BLaER1 treated with 17β-estradiol and CSF1 and Interleukin-3, amounts not matched to agents 10 nM and 100 nM (cell line): ENCODE measurements at regions not wholly inside any gene's neighbourhood (a gene's known extent, or its start where the extent isn't known, plus 50 kb on each side); places are given as distances from the start of the nearest gene placed in this dataset.

ENCODE experiments used
- H3K27ac ChIP-seq, 11 experiments: shearing (Covaris generic); formaldehyde crosslinking; 2 replicates each; pipeline ENCODE4 v1.8.1; 2022
- H3K27me3 ChIP-seq, 11 experiments: shearing (Covaris generic); formaldehyde crosslinking; 2 replicates each; pipeline ENCODE4 v1.8.1; 2022
- H3K36me3 ChIP-seq, 11 experiments: shearing (Covaris generic); formaldehyde crosslinking; 2 replicates each; pipeline ENCODE4 v1.8.1; 2022
- H3K4me1 ChIP-seq, 10 experiments: shearing (Covaris generic); formaldehyde crosslinking; 2 replicates each; pipeline ENCODE4 v1.8.1; 2022
- H3K4me2 ChIP-seq, 11 experiments: shearing (Covaris generic); formaldehyde crosslinking; 2 replicates each; pipeline ENCODE4 v1.8.1; 2022
- H3K4me3 ChIP-seq, 10 experiments: shearing (Covaris generic); formaldehyde crosslinking; 2 replicates each; pipeline ENCODE4 v1.8.1; 2022
- H3K9ac ChIP-seq, 11 experiments: shearing (Covaris generic); formaldehyde crosslinking; 2 replicates each; pipeline ENCODE4 v1.8.1; 2022
- H3K9me3 ChIP-seq, 11 experiments: shearing (Covaris generic); formaldehyde crosslinking; replicated peaks in 1 of 11; 2 replicates each; pipeline ENCODE4 v1.8.1; 2022
- H4K20me1 ChIP-seq, 11 experiments: shearing (Covaris generic); formaldehyde crosslinking; 2 replicates each; pipeline ENCODE4 v1.8.1; 2022
- Cebpa-rat ChIP-seq, 11 experiments: shearing (Covaris generic); IDR thresholded peaks; 2 replicates each; pipeline ENCODE4 v1.8.1; 2022

DNA sequence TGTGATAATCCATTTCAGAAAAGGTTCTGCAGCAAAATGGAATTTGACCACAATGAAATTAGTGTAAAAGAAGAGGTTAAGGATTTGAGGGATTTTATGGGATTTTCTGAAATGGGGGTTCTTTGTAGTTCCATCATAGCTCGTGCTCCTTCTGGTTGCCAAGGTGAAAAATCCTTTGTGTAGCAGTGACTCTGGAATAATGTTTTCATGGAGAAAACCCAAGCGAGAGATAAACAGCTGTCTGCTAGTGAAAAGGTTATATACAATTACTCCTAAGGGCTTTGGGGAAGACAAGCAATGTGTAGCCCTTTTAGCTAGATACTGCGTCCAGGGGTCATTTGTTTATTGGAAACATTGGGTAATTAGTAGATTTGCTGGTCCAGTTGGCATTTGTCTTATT is 453.2 kb upstream of the DEPDC1 start:
- H3K27me3 ChIP-seq, result no peaks in the 10 kb centered on the region
- no peak overlapping the region for H3K9ac ChIP-seq
- no peak for TF ChIP-seq Cebpa-rat (IDR thresholded peaks at IDR 0.05)
- H3K4me1 ChIP-seq, result no peaks in the 10 kb centered on the region
- H3K36me3 ChIP-seq, result no peaks in the 10 kb centered on the region
- H4K20me1 ChIP-seq, result no peaks in the 10 kb centered on the region
- H3K4me2 ChIP-seq, result no peak overlapping the region
- no peak overlapping the region for H3K4me3 ChIP-seq
- no peaks in the 10 kb centered on the region for H3K9me3 ChIP-seq
- no peak overlapping the region for H3K27ac ChIP-seq

DNA sequence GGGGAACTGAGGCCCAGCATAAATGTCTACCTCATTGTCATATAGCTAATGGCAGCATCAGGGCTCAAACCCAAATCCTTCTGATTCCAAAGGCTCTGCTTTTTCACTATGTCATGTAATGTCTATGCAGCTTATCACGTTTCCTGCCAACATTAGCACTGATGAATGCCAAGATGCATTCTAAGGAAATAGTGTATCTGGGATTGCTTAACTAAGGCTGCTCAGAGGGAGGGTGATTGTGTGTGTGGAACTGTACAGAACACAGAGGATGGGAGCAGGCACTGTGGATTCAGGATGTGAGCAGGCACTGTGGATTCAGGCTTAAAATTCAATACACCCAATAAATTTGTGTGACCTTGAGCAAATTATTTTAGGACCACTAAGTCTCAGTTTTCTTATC is 456.4 kb upstream of the DEPDC1 start:
- H3K4me2 ChIP-seq, result no peak overlapping the region
- no peaks in the 10 kb centered on the region for H3K27me3 ChIP-seq
- no peak overlapping the region for H3K27ac ChIP-seq
- H3K4me3 ChIP-seq, result no peak overlapping the region
- TF ChIP-seq Cebpa-rat (IDR thresholded peaks at IDR 0.05), result no peak
- no peaks in the 10 kb centered on the region for H3K9me3 ChIP-seq
- H3K9ac ChIP-seq, result no peak overlapping the region
- H4K20me1 ChIP-seq, result no peaks in the 10 kb centered on the region
- peaks cover 0 to under 1% (median 0%) of the 10 kb centered on the region in 10 experiments; a peak in 2 of 20 replicates for H3K4me1 ChIP-seq
- H3K36me3 ChIP-seq, result no peaks in the 10 kb centered on the region

- Histone ChIP-seq H3K4me3 (no peak overlapping the region), H3K27me3 (no peaks in the 10 kb centered on the region), H4K20me1 (no peaks in the 10 kb centered on the region), H3K36me3 (no peaks in the 10 kb centered on the region), H3K9me3 (no peaks in the 10 kb centered on the region), H3K4me1 (peaks cover 10 to 16% (median 14%) of the 10 kb centered on the region in 10 experiments; a peak in 19 of 20 replicates), H3K4me2 (no peak overlapping the region), H3K27ac (no peak overlapping the region), H3K9ac (no peak overlapping the region)
- TF ChIP-seq Cebpa-rat (IDR thresholded peaks at IDR 0.05), result no peak
Observed at GRCh38 chr1:68954841-68955240, 458.0 kb upstream of the DEPDC1 start.

GRCh38 chr1:68955424-68955823 is 458.5 kb upstream of the DEPDC1 start:
- Histone ChIP-seq H3K27me3 (no peaks in the 10 kb centered on the region), H3K9me3 (no peaks in the 10 kb centered on the region), H4K20me1 (no peaks in the 10 kb centered on the region), H3K4me3 (no peak overlapping the region), H3K4me1 (peaks cover 10 to 16% (median 14%) of the 10 kb centered on the region in 10 experiments; a peak in 19 of 20 replicates), H3K9ac (no peak overlapping the region), H3K4me2 (no peak overlapping the region), H3K36me3 (no peaks in the 10 kb centered on the region), H3K27ac (no peak overlapping the region)
- no peak for TF ChIP-seq Cebpa-rat (IDR thresholded peaks at IDR 0.05)

- no peaks in the 10 kb centered on the region for H3K9me3 ChIP-seq
- peaks cover 10 to 16% (median 14%) of the 10 kb centered on the region in 10 experiments; a peak in 19 of 20 replicates for H3K4me1 ChIP-seq
- TF ChIP-seq Cebpa-rat (IDR thresholded peaks at IDR 0.05), result no peak
- H3K27me3 ChIP-seq, result no peaks in the 10 kb centered on the region
- no peak overlapping the region; a peak in 1 of 22 replicates for H3K27ac ChIP-seq
- peak overlapping the region; percentile 10 to 58 (median 36); a peak in 19 of 22 replicates for H3K4me2 ChIP-seq
- H3K4me3 ChIP-seq, result no peak overlapping the region
- no peaks in the 10 kb centered on the region for H3K36me3 ChIP-seq
- no peak overlapping the region for H3K9ac ChIP-seq
- no peaks in the 10 kb centered on the region for H4K20me1 ChIP-seq
Observed at GRCh38 chr1:68958958-68959357, 462.1 kb upstream of the DEPDC1 start.

GRCh38 chr1:68959461-68960030 is 462.7 kb upstream of the DEPDC1 start:
- Histone ChIP-seq H3K27me3 (no peaks in the 10 kb centered on the region), H3K4me3 (no peak overlapping the region), H3K4me2 (peak overlapping the region; percentile 10 to 58 (median 36); a peak in 16 of 22 replicates), H3K9ac (no peak overlapping the region), H3K27ac (no peak overlapping the region), H3K9me3 (no peaks in the 10 kb centered on the region), H3K4me1 (peaks cover 10 to 16% (median 14%) of the 10 kb centered on the region in 10 experiments; a peak in 19 of 20 replicates), H3K36me3 (no peaks in the 10 kb centered on the region), H4K20me1 (no peaks in the 10 kb centered on the region)
- no peak for TF ChIP-seq Cebpa-rat (IDR thresholded peaks at IDR 0.05)

- no peak overlapping the region for H3K27ac ChIP-seq
- no peak overlapping the region for H3K9ac ChIP-seq
- H4K20me1 ChIP-seq, result no peaks in the 10 kb centered on the region
- H3K36me3 ChIP-seq, result no peaks in the 10 kb centered on the region
- H3K9me3 ChIP-seq, result no peaks in the 10 kb centered on the region
- no peak overlapping the region for H3K4me3 ChIP-seq
- peaks cover 10 to 16% (median 14%) of the 10 kb centered on the region in 10 experiments; a peak in 19 of 20 replicates for H3K4me1 ChIP-seq
- H3K27me3 ChIP-seq, result no peaks in the 10 kb centered on the region
- H3K4me2 ChIP-seq, result no peak overlapping the region
- no peak for TF ChIP-seq Cebpa-rat (IDR thresholded peaks at IDR 0.05)
Observed at GRCh38 chr1:68961143-68961542, 464.3 kb upstream of the DEPDC1 start.

DNA sequence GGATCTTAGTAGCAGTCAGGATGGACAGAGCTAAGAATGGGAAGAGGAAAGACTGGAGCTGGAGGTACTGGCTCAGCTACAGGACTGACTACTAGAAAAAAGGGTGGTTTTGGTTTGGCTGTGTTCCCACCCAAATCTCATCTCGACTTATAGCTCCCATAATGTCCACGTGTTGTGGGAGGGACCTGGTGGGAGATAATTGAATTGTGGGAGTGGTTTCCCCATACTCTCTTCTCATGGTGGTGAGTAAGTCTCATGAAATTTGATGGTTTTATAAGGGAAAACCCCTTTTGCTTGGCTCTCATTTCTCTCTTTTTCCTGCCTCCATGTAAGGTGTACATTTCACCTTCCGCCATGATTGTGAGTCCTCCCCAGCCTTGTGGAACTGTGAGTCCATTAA is 466.5 kb upstream of the DEPDC1 start:
- no peak overlapping the region for H3K9ac ChIP-seq
- H3K36me3 ChIP-seq, result no peaks in the 10 kb centered on the region
- H4K20me1 ChIP-seq, result no peaks in the 10 kb centered on the region
- H3K27ac ChIP-seq, result no peak overlapping the region
- no peaks in the 10 kb centered on the region for H3K27me3 ChIP-seq
- no peak overlapping the region for H3K4me2 ChIP-seq
- TF ChIP-seq Cebpa-rat (IDR thresholded peaks at IDR 0.05), result no peak
- peaks cover 10 to 16% (median 14%) of the 10 kb centered on the region in 10 experiments; a peak in 19 of 20 replicates for H3K4me1 ChIP-seq
- no peak overlapping the region for H3K4me3 ChIP-seq
- H3K9me3 ChIP-seq, result no peaks in the 10 kb centered on the region

DNA sequence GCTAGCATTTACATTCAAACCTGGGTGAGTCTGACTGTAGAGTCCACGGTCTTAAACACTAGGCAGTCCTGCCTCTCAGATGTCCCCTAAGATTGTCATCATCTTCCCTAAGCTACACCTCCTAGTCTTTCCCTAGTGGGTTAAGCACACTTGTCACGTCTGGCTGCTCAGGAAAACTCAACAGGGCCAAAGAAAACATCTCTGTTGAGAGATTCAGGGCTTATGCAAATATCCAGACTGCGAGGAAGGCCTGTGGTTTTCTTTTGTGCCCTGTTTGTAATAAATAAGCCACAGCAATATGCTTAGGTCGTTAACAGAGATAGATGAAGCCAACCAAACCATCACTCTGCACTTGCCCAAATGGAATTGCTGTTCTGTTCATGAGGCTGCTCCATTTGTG is 472.6 kb upstream of the DEPDC1 start:
- no peak for TF ChIP-seq Cebpa-rat (IDR thresholded peaks at IDR 0.05)
- Histone ChIP-seq H3K4me2 (peak overlapping the region; percentile 26 to 74 (median 62); a peak in 21 of 22 replicates), H3K36me3 (no peaks in the 10 kb centered on the region), H3K4me3 (no peak overlapping the region), H3K9ac (no peak overlapping the region), H3K4me1 (peaks cover 9 to 20% (median 13%) of the 10 kb centered on the region in 10 experiments; a peak in 19 of 20 replicates), H3K27me3 (no peaks in the 10 kb centered on the region), H3K9me3 (no peaks in the 10 kb centered on the region), H3K27ac (no peak overlapping the region), H4K20me1 (no peaks in the 10 kb centered on the region)

DNA sequence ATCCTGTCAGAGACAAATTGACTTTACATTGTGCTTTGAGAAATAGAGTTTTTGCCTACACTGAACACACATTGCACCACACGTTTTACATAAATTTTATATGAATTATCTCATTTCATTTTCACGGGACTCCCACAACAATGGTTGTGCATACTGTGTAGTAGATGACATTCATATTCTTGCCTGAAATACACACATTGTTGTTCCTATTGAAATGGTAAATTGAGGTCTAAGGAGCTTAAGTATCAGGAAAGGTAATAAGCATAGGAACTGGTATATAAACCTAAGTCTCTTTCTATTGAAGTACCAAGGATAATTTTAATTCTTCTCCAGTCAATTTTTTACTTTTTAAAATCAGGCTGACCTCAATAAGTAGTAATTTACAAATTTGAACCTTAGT is 473.7 kb upstream of the DEPDC1 start:
- H3K9ac ChIP-seq, result no peak overlapping the region
- H3K36me3 ChIP-seq, result no peaks in the 10 kb centered on the region
- no peaks in the 10 kb centered on the region for H3K9me3 ChIP-seq
- H3K27ac ChIP-seq, result no peak overlapping the region
- H3K27me3 ChIP-seq, result no peaks in the 10 kb centered on the region
- H3K4me2 ChIP-seq, result peak overlapping the region in 4 of 11 experiments; percentile 62 to 74 (median 69); a peak in 6 of 22 replicates
- no peak for TF ChIP-seq Cebpa-rat (IDR thresholded peaks at IDR 0.05)
- H4K20me1 ChIP-seq, result no peaks in the 10 kb centered on the region
- H3K4me3 ChIP-seq, result no peak overlapping the region
- peaks cover 9 to 20% (median 13%) of the 10 kb centered on the region in 10 experiments; a peak in 19 of 20 replicates for H3K4me1 ChIP-seq
